ENCODE measurements at regions not wholly inside any gene's neighbourhood (a gene's known extent, or its start where the extent isn't known, plus 50 kb on each side); places are given as distances from the start of the nearest gene placed in this dataset.

DNA sequence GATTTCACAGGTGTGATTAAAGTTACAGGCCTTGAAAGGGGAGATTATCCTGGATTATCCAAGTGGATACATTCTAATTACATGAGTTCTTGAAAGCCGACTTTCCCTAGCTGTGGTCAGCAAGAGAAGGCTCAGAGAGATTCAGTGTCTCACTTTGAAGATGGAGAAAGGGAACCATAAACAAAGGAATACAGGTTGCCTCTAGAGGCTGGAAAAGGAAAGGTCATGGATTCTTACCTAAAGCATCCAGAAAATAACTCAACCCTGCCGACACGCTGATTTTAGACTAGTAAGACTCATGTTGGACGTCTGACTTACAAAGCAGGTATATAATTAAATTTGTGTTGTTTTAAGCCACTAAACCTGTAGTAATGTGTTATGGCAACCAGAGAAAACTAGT lies 1095.7 kb upstream of the ZEB2 start:
- Histone ChIP-seq H3K27me3 (ENCODE audit: insufficient read depth, low read length) (no peaks in the 10 kb centered on the region), H3K4me2 (ENCODE audit: low read length) (no peak overlapping the region), H2AFZ (ENCODE audit: low read depth, low read length, poor library complexity, severe bottlenecking) (no peak overlapping the region), H4K20me1 (ENCODE audit: insufficient read depth) (no peaks in the 10 kb centered on the region), H3K9me2 (ENCODE audit: insufficient read depth) (no peaks in the 10 kb centered on the region; the same call in 1 of the 2 replicates), H3K9ac (ENCODE audit: low read length) (no peak overlapping the region), H3K36me3 (ENCODE audit: control insufficient read depth in 1 of 2, insufficient read depth in 2 of 2, low read length in 2 of 2) (no peaks in the 10 kb centered on the region), H3K4me1 (ENCODE audit: control insufficient read depth in 1 of 2, insufficient read depth in 2 of 2, low read length in 2 of 2) (no peaks in the 10 kb centered on the region), H3K79me2 (ENCODE audit: insufficient read depth, low read length) (no peaks in the 10 kb centered on the region), H3K9me3 (ENCODE audit: control insufficient read depth in 1 of 2, insufficient read depth in 1 of 2, low read depth in 1 of 2, low read length in 2 of 2) (no peaks in the 10 kb centered on the region), H3K4me3 (replicated peaks in 1 of 2; ENCODE audit: low read depth in 1 of 2, low read length in 2 of 2) (no peak overlapping the region), H3K27ac (ENCODE audit: low read depth, low read length) (no peak overlapping the region)
- DNase-seq (ENCODE audit: low read depth, low spot score) = no peak
- no peak for TF ChIP-seq YY1 (IDR thresholded peaks at IDR 0.05; ENCODE audit: extremely low read depth, insufficient replicate concordance, low read depth, low read length)
- TF ChIP-seq REST (IDR thresholded peaks at IDR 0.05; ENCODE audit: low read depth) = no peak
- ChIA-PET POLR2A (no interaction called here), CTCF (no interaction called here), RAD21 (ENCODE audit: low non-redundant PET in 1 of 2, low total read pairs in 2 of 2, uncharacterized antibody in 2 of 2, unreplicated experiment in 2 of 2) (no interaction called here)
- ATAC-seq = no peak
- BruUV-seq (replicated peaks) = no TSS peak
- intact Hi-C loops (cut with micrococcal nuclease) = no loop called here

- H3K9me2 ChIP-seq (ENCODE audit: insufficient read depth) = no peaks in the 10 kb centered on the region
- ChIA-PET POLR2A (no interaction called here), CTCF (no interaction called here), RAD21 (ENCODE audit: low non-redundant PET in 1 of 2, low total read pairs in 2 of 2, uncharacterized antibody in 2 of 2, unreplicated experiment in 2 of 2) (no interaction called here)
- BruUV-seq (replicated peaks) = no TSS peak
- H4K20me1 ChIP-seq (ENCODE audit: insufficient read depth) = no peaks in the 10 kb centered on the region
- H3K4me2 ChIP-seq (ENCODE audit: low read length) = no peak overlapping the region
- no peak overlapping the region for H3K9ac ChIP-seq (ENCODE audit: low read length)
- DNase-seq (ENCODE audit: low read depth, low spot score) = no peak
- H3K9me3 ChIP-seq (ENCODE audit: control insufficient read depth in 1 of 2, insufficient read depth in 1 of 2, low read depth in 1 of 2, low read length in 2 of 2) = no peaks in the 10 kb centered on the region
- H3K4me3 ChIP-seq (replicated peaks in 1 of 2; ENCODE audit: low read depth in 1 of 2, low read length in 2 of 2) = no peak overlapping the region
- H3K36me3 ChIP-seq (ENCODE audit: control insufficient read depth in 1 of 2, insufficient read depth in 2 of 2, low read length in 2 of 2) = no peaks in the 10 kb centered on the region
- intact Hi-C loops (cut with micrococcal nuclease) = no loop called here
- H3K79me2 ChIP-seq (ENCODE audit: insufficient read depth, low read length) = no peaks in the 10 kb centered on the region
- H3K27ac ChIP-seq (ENCODE audit: low read depth, low read length) = no peak overlapping the region
- no peak for ATAC-seq
- no peak for TF ChIP-seq POLR2A (IDR thresholded peaks at IDR 0.05; ENCODE audit: borderline replicate concordance, extremely low read depth, insufficient read depth, insufficient read length)
- TF ChIP-seq REST (IDR thresholded peaks at IDR 0.05; ENCODE audit: low read depth) = no peak
- no peak for TF ChIP-seq SRF (IDR thresholded peaks at IDR 0.05; ENCODE audit: low read depth)
- no peak for TF ChIP-seq YY1 (IDR thresholded peaks at IDR 0.05; ENCODE audit: extremely low read depth, insufficient replicate concordance, low read depth, low read length)
- TF ChIP-seq SP1 (IDR thresholded peaks at IDR 0.05; ENCODE audit: low read depth) = no peak
- no peak for TF ChIP-seq SIN3A (IDR thresholded peaks at IDR 0.05; ENCODE audit: low read depth)
- no peaks in the 10 kb centered on the region for H3K27me3 ChIP-seq (ENCODE audit: insufficient read depth, low read length)
- H3K4me1 ChIP-seq (ENCODE audit: control insufficient read depth in 1 of 2, insufficient read depth in 2 of 2, low read length in 2 of 2) = no peaks in the 10 kb centered on the region
- no peak overlapping the region for H2AFZ ChIP-seq (ENCODE audit: low read depth, low read length, poor library complexity, severe bottlenecking)
Measured at GRCh38 chr2:145609951-145610350, 1090.0 kb upstream of the ZEB2 start.
